Lower leg skin (tissue), 4 donors: ENCODE measurements at regions not wholly inside any gene's neighbourhood (a gene's known extent, or its start where the extent isn't known, plus 50 kb on each side); places are given as distances from the start of the nearest gene placed in this dataset.

Experiments used
- DNase-seq, 2 donors: peaks; one replicate each; pipeline ENCODE4 v3.0.0-alpha.2; 2019; ENCODE audit warnings: low spot score in 2 of 2
- H3K4me3 ChIP-seq: fragments of 200-600 bp; sonication (generic); 2 replicates; pipeline ENCODE4 v1.5.1; 2017; ENCODE audit warnings: mild to moderate bottlenecking, low read depth; ENCODE audit not compliant: poor library complexity, severe bottlenecking
- CTCF ChIP-seq, 3 donors: fragments of 450-650 bp; IDR thresholded peaks; one replicate each; pipeline ENCODE4 v1.5.1; 2016; ENCODE audit warnings: antibody characterized with exemption in 3 of 3, mild to moderate bottlenecking in 3 of 3, moderate library complexity in 2 of 3
- POLR2A ChIP-seq, 2 donors: fragments of 450-650 bp; IDR thresholded peaks; one replicate each; pipeline ENCODE4 v1.6.1; 2016 to 2017; ENCODE audit warnings: antibody characterized with exemption in 2 of 2, mild to moderate bottlenecking in 1 of 2, moderate library complexity in 1 of 2
- WGBS, 2 donors: methylation state at CpG; one replicate each; pipeline ENCODE4 v1.1.5; 2018; 5-methylcytosine and 5-hydroxymethylcytosine counted together
- intact Hi-C: fragments of 100-400 bp; cut with DNase I; formaldehyde crosslinking; loops from one replicate; pipeline ENCODE4 v1.15.0; 2023; ENCODE audit warnings: low total_unique reads

DNA sequence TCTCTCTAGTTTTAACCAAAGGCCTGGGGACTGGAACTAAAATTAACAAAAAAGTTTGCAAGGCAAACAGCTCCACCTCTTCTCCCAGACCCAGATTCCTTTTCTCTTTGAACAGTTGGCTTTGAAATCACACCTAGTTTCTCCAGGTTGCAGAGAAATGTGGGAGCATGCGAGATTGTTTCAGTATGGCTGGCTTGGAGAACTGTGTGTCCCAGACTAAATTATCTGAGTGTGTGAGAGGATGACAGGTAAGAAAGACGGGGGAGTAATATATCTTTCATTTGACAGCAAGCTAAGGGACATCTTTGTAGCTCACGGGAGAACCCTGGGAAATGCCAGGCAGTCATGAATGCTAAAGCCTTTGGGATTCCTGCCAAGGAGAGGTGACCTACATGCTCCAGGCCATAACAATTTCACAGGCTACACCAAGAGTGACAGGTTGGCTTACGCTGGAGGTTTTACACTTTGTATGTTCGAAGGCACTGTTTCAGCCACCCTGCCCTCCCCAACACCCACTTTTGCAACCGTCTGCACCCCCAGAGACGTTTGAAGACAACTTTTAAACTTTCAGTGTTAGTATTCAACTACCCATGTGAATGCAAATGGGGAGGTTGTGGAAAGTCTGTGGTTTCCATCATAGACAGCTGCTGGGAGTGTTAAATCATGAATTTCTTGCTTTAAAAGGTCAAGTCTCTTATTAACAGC is 109.3 kb upstream of the SNX19 start:
- WGBS, 2 donors: 43 to 47% methylated on average over 7 of the region's 7 CpGs
- no peak overlapping the region for H3K4me3 ChIP-seq
- TF ChIP-seq CTCF (IDR thresholded peaks at IDR 0.05) (no peak), POLR2A (IDR thresholded peaks at IDR 0.05) (no peak)
- intact Hi-C loops: no loop called here
- DNase-seq: no peak

GRCh38 chr11:131027491-131027890 is 111.2 kb upstream of the SNX19 start:
- no peak for TF ChIP-seq POLR2A (IDR thresholded peaks at IDR 0.05)
- TF ChIP-seq CTCF (IDR thresholded peaks at IDR 0.05): no peak
- DNase-seq: no peak
- intact Hi-C loops: no loop called here
- no peak overlapping the region for H3K4me3 ChIP-seq
- WGBS, 2 donors: 84 to 86% methylated on average over 2 of the region's 2 CpGs

GRCh38 chr11:131033151-131033651 is 116.9 kb upstream of the SNX19 start:
- WGBS, 2 donors: 26 to 32% methylated on average over 5 of the region's 5 CpGs
- TF ChIP-seq CTCF (IDR thresholded peaks at IDR 0.05): no peak
- TF ChIP-seq POLR2A (IDR thresholded peaks at IDR 0.05): no peak
- no peak overlapping the region for H3K4me3 ChIP-seq
- peak in 1 of 2 donors; percentile 45 for DNase-seq
- intact Hi-C loops: no loop called here

GRCh38 chr11:131036514-131036913 is 120.2 kb upstream of the SNX19 start:
- no peak for DNase-seq
- H3K4me3 ChIP-seq: no peak overlapping the region
- TF ChIP-seq POLR2A (IDR thresholded peaks at IDR 0.05): no peak
- TF ChIP-seq CTCF (IDR thresholded peaks at IDR 0.05): no peak
- 83 to 87% methylated on average over 5 of the region's 5 CpGs for WGBS, 2 donors
- intact Hi-C loops: no loop called here

GRCh38 chr11:131037873-131038272 is 121.6 kb upstream of the SNX19 start:
- no peak overlapping the region for H3K4me3 ChIP-seq
- TF ChIP-seq CTCF (IDR thresholded peaks at IDR 0.05) (no peak), POLR2A (IDR thresholded peaks at IDR 0.05) (no peak)
- 50 to 57% methylated on average over 7 of the region's 7 CpGs for WGBS, 2 donors
- intact Hi-C loops: no loop called here
- no peak for DNase-seq

DNA sequence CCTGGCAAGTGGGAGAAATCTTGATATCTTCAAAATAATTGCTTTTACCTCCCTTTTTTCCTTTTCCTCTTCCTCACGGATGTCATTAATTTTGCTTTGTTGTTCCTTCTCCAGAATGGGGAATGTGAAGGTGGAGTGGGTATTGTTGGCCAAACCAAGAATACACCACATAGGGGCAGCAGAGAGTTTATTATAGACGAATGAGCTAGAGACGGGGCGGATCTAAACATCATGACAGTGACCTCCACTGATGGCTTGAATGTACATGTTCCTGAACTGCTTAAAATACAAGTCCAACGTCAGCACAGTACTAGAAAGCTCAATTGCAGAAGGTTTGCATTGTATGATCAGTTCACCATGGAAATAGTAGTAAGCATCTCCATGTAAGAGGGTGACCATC is 122.3 kb upstream of the SNX19 start:
- no peak for TF ChIP-seq CTCF (IDR thresholded peaks at IDR 0.05)
- TF ChIP-seq POLR2A (IDR thresholded peaks at IDR 0.05): no peak
- DNase-seq: no peak
- intact Hi-C loops: no loop called here
- H3K4me3 ChIP-seq: no peak overlapping the region
- 36 to 40% methylated on average over 5 of the region's 5 CpGs for WGBS, 2 donors
